Neural progenitor cell (in vitro differentiated cells): ENCODE measurements at regions not wholly inside any gene's neighbourhood (a gene's known extent, or its start where the extent isn't known, plus 50 kb on each side); places are given as distances from the start of the nearest gene placed in this dataset.

ENCODE experiments used
- DNase-seq: peaks from one replicate; pipeline ENCODE4 v3.0.0-alpha.2; 2016; ENCODE audit warnings: low spot score
- H2AFZ ChIP-seq: fragments of 200-600 bp; sonication (generic); replicated peaks from 2 replicates; pipeline ENCODE4 v1.6.1; 2016; ENCODE audit warnings: antibody characterized with exemption
- H3F3A ChIP-seq: fragments of 200-600 bp; sonication (generic); 2 replicates; pipeline ENCODE4 v1.6.1; 2016; ENCODE audit warnings: antibody characterized with exemption, low read depth
- H3K27ac ChIP-seq: fragments of 200-600 bp; sonication (generic); 2 replicates; pipeline ENCODE4 v1.5.1; 2016; ENCODE audit warnings: mild to moderate bottlenecking
- H3K27me3 ChIP-seq: fragments of 200-600 bp; sonication (generic); 2 replicates; pipeline ENCODE4 v1.6.1; 2016; ENCODE audit warnings: mild to moderate bottlenecking, moderate library complexity
- H3K36me3 ChIP-seq: fragments of 200-600 bp; sonication (generic); 2 replicates; pipeline ENCODE4 v1.5.1; 2016
- H3K4me1 ChIP-seq: fragments of 200-600 bp; sonication (generic); 2 replicates; pipeline ENCODE4 v1.6.1; 2016; ENCODE audit warnings: mixed run types
- H3K4me2 ChIP-seq: fragments of 200-600 bp; sonication (generic); 2 replicates; pipeline ENCODE4 v1.6.1; 2016
- H3K4me3 ChIP-seq: fragments of 200-600 bp; sonication (generic); 2 replicates; pipeline ENCODE4 v1.5.1; 2016
- H3K79me2 ChIP-seq: fragments of 200-600 bp; sonication (generic); 2 replicates; pipeline ENCODE4 v1.6.1; 2016; ENCODE audit warnings: low read depth
- H3K9ac ChIP-seq: fragments of 200-600 bp; sonication (generic); 2 replicates; pipeline ENCODE4 v1.6.1; 2016
- H3K9me3 ChIP-seq: fragments of 200-600 bp; sonication (generic); 2 replicates; pipeline ENCODE4 v1.5.1; 2016; ENCODE audit warnings: low read depth
- H4K20me1 ChIP-seq: fragments of 200-600 bp; sonication (generic); 2 replicates; pipeline ENCODE4 v1.6.1; 2016; ENCODE audit warnings: low read depth
- H3K27ac Mint-ChIP-seq: 3 replicates; pipeline ENCODE4 v1.8.0; 2021; ENCODE audit warnings: mixed read lengths
- H3K27me3 Mint-ChIP-seq: 2 replicates; pipeline ENCODE4 v1.8.0; 2022; ENCODE audit warnings: low read depth, mild to moderate bottlenecking, inconsistent platforms, moderate library complexity, mixed read lengths; ENCODE audit not compliant: insufficient read depth
- H3K36me3 Mint-ChIP-seq: 3 replicates; pipeline ENCODE4 v1.8.0; 2021; ENCODE audit warnings: mixed read lengths
- H3K4me1 Mint-ChIP-seq: 3 replicates; pipeline ENCODE4 v1.8.0; 2021; ENCODE audit warnings: mixed read lengths
- H3K4me3 Mint-ChIP-seq: 3 replicates; pipeline ENCODE4 v1.8.0; 2021; ENCODE audit warnings: mild to moderate bottlenecking, moderate library complexity, mixed read lengths
- H3K9me3 Mint-ChIP-seq: 3 replicates; pipeline ENCODE4 v1.8.0; 2020; ENCODE audit warnings: mixed read lengths
- EZH2 ChIP-seq: fragments of 200-600 bp; sonication (generic); IDR thresholded peaks from 2 replicates; pipeline ENCODE4 v1.6.1; 2017; ENCODE audit warnings: antibody characterized with exemption, mild to moderate bottlenecking, moderate library complexity
- EZH2phosphoT487 ChIP-seq: fragments of 200-600 bp; sonication (generic); IDR thresholded peaks from 2 replicates; pipeline ENCODE4 v1.6.1; 2017; ENCODE audit warnings: antibody characterized with exemption
- TF ChIP-seq, protein P1 (sequence below): fragments of 200-600 bp; sonication (generic); IDR thresholded peaks from 2 replicates; pipeline ENCODE4 v1.5.1; 2017; ENCODE audit warnings: antibody characterized with exemption, mild to moderate bottlenecking

DNA sequence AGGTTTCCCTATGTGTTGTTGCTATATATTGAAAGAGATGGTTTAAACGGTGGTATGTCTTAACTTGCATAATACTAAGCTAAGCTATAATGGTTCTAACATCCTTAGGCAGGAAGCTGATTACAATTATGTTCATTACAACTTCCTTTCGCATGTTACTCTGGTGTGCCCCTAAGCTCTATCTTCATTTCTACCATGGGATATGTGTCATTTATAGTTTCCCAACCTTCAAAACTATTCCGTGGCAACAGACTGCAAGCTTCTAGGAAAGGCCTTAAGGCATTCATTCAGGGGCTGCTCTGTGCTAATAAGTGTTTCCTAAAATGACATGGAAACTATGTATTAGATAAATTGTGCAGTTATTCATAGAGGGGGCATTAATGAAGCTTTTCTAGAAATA lies 294.6 kb downstream of the GXYLT1 start:
- TF ChIP-seq EZH2phosphoT487 (no peak), EZH2 (no peak)
- TF ChIP-seq, protein P1, sequence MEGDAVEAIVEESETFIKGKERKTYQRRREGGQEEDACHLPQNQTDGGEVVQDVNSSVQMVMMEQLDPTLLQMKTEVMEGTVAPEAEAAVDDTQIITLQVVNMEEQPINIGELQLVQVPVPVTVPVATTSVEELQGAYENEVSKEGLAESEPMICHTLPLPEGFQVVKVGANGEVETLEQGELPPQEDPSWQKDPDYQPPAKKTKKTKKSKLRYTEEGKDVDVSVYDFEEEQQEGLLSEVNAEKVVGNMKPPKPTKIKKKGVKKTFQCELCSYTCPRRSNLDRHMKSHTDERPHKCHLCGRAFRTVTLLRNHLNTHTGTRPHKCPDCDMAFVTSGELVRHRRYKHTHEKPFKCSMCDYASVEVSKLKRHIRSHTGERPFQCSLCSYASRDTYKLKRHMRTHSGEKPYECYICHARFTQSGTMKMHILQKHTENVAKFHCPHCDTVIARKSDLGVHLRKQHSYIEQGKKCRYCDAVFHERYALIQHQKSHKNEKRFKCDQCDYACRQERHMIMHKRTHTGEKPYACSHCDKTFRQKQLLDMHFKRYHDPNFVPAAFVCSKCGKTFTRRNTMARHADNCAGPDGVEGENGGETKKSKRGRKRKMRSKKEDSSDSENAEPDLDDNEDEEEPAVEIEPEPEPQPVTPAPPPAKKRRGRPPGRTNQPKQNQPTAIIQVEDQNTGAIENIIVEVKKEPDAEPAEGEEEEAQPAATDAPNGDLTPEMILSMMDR: no peak
- no peaks in the 10 kb centered on the region for H3K4me1 Mint-ChIP-seq
- peaks cover 7% of the 10 kb centered on the region for H3K9me3 Mint-ChIP-seq
- Histone ChIP-seq H4K20me1 (no peaks in the 10 kb centered on the region), H3K79me2 (no peaks in the 10 kb centered on the region), H3F3A (no peaks in the 10 kb centered on the region), H3K9me3 (peaks cover 5% of the 10 kb centered on the region), H2AFZ (no peak overlapping the region), H3K36me3 (no peaks in the 10 kb centered on the region), H3K4me3 (no peak overlapping the region), H3K27ac (no peak overlapping the region), H3K4me1 (no peaks in the 10 kb centered on the region), H3K4me2 (no peak overlapping the region), H3K27me3 (no peaks in the 10 kb centered on the region), H3K9ac (no peak overlapping the region)
- H3K27me3 Mint-ChIP-seq: peaks cover 4% of the 10 kb centered on the region
- DNase-seq: no peak
- no peak overlapping the region for H3K27ac Mint-ChIP-seq
- no peak overlapping the region for H3K4me3 Mint-ChIP-seq
- no peaks in the 10 kb centered on the region for H3K36me3 Mint-ChIP-seq

GRCh38 chr12:41846718-41847117 lies 298.0 kb downstream of the GXYLT1 start:
- Histone ChIP-seq H4K20me1 (no peaks in the 10 kb centered on the region), H3K9me3 (peaks cover 5% of the 10 kb centered on the region), H3K79me2 (no peaks in the 10 kb centered on the region), H3K4me1 (no peaks in the 10 kb centered on the region), H3K27ac (no peak overlapping the region), H3K9ac (no peak overlapping the region), H3F3A (no peaks in the 10 kb centered on the region), H3K36me3 (no peaks in the 10 kb centered on the region), H3K27me3 (no peaks in the 10 kb centered on the region), H2AFZ (no peak overlapping the region), H3K4me3 (no peak overlapping the region), H3K4me2 (no peak overlapping the region)
- no peaks in the 10 kb centered on the region for H3K27me3 Mint-ChIP-seq
- DNase-seq: no peak
- no peak overlapping the region for H3K27ac Mint-ChIP-seq
- H3K9me3 Mint-ChIP-seq: peaks cover 2% of the 10 kb centered on the region
- TF ChIP-seq EZH2phosphoT487: no peak
- TF ChIP-seq, protein P1: no peak
- TF ChIP-seq EZH2: no peak
- H3K4me3 Mint-ChIP-seq: no peak overlapping the region
- no peaks in the 10 kb centered on the region for H3K4me1 Mint-ChIP-seq
- H3K36me3 Mint-ChIP-seq: no peaks in the 10 kb centered on the region

DNA sequence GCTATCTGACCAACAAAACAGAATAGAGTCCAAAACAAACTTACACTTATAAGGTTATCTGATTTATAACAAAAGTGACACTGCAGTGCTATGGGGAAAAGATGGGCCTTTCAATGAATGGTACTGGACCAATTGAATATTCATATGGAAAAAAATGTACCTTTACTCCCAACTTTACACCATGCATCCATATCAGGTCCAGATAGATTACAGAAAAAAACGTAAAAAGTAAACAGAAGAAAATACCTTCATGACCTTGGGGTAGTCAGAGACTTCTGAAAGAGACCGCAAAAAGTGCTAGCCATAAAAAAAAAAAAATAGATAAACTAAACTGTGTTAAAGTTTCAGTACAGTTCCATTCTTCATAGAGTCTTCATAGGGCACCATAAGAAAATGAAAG lies 308.3 kb downstream of the GXYLT1 start:
- Histone ChIP-seq H3K4me3 (no peak overlapping the region), H3K4me1 (no peaks in the 10 kb centered on the region), H3K36me3 (no peaks in the 10 kb centered on the region), H3K27me3 (no peaks in the 10 kb centered on the region), H3K9ac (no peak overlapping the region), H3K4me2 (no peak overlapping the region), H4K20me1 (no peaks in the 10 kb centered on the region), H2AFZ (no peak overlapping the region), H3K79me2 (no peaks in the 10 kb centered on the region), H3K27ac (no peak overlapping the region), H3F3A (no peaks in the 10 kb centered on the region), H3K9me3 (no peaks in the 10 kb centered on the region)
- Mint-ChIP-seq H3K4me3 (no peak overlapping the region), H3K9me3 (no peaks in the 10 kb centered on the region), H3K27ac (no peak overlapping the region), H3K4me1 (peaks cover 5% of the 10 kb centered on the region), H3K27me3 (no peaks in the 10 kb centered on the region), H3K36me3 (no peaks in the 10 kb centered on the region)
- TF ChIP-seq, protein P1: no peak
- TF ChIP-seq EZH2phosphoT487 (no peak), EZH2 (no peak)
- DNase-seq: no peak
